Mucosa of gallbladder (tissue), 1 donor: ENCODE measurements at regions not wholly inside any gene's neighbourhood (a gene's known extent, or its start where the extent isn't known, plus 50 kb on each side); places are given as distances from the start of the nearest gene placed in this dataset.
"Not testable (repeated sequence)": the region's sequence is repeated elsewhere in the genome, so short reads cannot be mapped to it uniquely, and the experiment has no call there.

ENCODE experiments used
- DNase-seq: peaks from one replicate; pipeline ENCODE4 v3.0.0-alpha.2; 2020; ENCODE audit warnings: low spot score
- donor health status: DM: no; HTN: no; CAD: no.

DNA sequence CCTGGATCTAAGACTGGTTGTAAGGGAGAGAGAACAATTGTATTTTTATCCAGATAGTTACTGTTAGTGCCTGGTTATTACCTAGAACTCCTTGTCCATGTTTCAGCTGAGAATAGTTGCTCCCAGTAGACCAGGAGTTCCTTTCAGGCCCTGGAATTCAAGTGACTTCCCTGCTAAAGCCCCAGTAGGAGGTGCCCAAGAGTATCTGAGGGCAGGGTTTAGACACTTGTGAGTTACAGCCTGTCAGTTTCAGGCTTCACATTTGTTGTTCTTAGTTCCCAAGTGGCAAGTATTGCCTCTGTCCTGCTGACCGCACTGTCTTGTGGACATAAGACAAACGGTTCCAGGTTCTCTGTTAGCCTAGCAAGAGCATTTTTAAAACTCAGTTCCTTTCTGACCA is 743.9 kb upstream of the SEMA6A start:
- DNase-seq: no peak

DNA sequence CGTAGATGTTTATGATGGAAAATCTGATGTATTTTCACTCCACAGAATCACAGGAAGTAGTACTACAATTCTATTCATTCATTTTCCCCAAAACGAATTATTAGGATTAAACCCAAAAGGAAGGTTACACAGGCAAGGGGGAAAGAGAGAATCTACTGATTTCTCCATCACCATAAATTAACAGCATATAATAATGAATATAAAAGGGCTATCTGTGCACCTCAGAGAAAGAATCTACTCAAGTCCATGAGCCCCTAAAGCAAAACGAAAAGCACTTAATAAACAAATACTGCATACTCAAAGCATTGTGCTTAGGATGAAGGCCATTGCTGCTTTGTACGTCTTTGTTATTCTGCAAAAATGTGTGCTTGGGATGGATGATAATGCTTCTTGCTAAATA is 740.5 kb upstream of the SEMA6A start:
- no peak for DNase-seq

DNA sequence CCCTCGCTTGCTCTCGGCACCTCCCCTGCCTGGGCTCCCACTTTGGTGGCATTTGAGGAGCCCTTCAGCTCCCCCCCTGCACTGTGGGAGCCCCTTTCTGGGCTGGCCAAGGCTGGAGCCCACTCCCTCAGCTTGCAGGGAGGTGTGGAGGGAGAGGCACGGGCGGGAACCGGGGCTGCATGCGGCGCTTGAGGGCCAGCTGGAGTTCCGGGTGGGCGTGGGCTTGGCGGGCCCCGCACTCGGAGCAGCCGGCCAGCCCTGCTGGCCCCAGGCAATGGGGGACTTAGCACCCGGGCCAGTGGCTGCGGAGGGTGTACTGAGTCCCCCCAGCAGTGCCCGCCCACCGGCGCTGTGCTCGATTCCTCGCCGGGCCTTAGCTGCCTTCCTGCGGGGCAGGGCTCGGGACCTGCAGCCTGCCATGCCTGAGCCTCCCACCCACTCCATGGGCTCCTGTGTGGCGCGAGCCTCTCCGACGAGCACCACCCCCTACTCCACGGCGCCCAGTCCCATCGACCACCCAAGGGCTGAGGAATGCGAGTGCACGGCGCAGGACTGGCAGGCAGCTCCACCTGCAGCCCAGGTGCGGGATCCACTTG is 730.0 kb upstream of the SEMA6A start:
- not testable (repeated sequence) for DNase-seq

DNA sequence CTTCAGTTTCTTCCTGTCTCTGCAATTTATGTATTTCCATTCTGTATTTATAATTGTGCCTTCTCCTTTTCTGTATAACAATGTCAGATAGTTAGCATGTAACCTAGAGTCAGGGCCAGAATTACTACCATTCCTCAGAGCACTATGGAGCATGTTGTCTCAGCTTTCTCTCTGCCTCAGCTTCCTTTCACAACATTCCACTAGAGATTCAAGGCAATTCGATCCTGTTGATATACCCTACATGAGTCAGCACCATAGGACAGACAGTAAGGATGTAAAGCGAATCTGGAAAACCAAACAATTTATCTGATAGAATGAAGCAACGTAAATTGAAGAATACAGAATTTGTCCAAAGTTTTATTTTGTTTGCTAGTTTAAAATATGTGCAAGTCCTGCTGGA is 728.3 kb upstream of the SEMA6A start:
- DNase-seq: no peak

DNA sequence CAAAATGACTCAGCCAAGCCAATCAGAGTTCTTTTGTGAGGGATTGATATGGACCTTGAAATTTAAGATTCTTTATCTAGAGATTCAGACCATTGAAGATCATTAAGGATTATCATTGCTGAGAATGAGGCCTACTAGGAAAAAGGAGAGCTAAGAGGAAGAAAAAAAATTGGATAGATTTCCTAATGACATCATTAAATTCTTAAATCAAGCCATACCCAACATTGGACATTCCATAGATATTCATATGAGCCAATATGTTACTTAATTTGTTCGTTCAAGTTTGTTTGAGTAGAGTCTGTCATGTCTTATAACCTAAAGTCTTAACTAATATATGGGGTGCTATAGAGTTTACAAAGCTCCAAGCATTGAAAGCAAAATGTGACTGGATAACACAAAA is 727.9 kb upstream of the SEMA6A start:
- DNase-seq: no peak

DNA sequence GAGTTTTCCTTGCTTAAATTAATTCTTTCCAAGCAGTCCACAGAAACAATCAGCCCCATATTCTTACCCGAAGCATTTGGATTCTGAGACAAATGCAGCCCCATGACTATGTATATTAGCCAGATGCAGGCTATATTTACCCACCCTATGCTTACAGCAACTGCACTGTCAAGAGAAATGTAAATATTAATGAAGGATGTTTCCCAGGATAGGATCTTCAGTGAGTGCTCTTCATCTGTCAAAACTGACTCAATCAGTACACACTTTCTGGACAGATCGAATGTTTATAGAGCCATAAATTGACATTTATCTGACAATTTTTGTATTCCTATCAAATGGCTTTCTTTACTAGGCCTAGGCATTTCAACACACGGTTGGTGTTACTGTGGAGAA is 725.3 kb upstream of the SEMA6A start:
- no peak for DNase-seq

DNA sequence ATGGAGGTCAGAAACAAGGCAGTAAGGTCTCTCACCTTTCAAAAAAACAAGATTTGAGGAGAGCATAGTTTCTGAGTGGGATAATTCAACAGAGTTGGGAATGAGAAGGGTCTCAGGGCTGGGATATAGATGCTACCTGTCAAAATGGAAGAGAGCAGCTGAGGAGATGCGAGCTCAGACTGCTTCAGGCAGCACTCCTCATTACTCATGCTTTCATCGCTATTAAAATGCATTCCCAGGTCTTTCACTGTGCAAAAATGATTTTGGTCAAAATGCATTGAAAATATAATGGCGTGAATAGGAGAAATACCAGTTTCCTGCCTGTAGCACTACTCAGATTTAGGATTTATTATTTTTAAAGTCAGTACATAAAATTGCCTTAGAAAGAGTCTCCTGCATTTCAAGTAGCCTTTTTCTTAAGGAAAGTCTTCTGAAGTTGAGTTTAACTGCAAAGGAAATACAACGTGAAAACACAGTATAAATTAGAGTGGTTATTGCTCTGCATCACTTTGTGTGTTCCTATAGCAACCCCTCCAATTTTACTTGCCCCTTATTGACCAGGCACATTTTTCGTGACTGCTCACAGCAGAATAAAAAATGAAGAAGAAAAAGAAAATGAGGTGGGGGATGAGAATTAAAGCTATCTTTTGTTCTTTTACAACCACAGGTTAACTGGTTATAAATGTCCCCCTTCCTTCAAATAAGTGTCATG is 724.8 kb upstream of the SEMA6A start:
- no peak for DNase-seq

DNA sequence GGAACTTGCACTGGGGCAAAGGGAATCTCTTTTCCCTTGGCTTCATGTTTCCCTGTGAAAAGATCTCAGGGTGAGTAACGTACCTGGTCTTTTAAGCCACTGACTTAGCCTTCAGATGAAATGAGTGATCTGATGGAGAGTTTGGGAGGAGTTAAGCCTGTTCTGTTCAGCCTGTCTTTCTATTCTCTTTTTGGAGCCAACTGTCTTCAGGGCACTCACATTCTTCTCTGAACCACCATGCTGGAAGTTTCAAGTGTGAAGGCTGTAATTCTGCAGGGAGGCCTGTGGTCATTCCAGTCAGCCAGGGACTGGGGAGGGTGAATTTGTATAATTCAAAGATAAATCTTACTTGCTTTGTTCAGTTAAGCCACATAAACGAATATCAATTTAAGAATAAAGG is 722.2 kb upstream of the SEMA6A start:
- DNase-seq: no peak

DNA sequence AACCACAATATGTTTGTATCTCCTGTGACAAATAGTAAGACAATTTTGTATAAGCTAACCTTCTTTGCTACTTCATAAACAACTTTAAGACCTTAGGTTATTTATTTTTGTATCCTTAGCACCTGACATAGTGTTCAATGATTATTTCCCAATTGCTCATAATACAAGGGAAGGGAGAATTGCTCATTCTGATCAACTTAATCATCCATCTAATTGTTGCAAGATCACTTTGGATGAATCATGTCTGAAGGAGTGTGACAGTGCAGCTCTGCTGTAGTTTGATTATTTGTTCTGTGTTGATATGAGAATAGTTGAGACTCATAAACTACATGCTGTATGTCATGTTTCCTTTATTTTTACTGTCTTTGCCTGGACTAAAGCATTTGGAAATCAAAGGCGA is 721.3 kb upstream of the SEMA6A start:
- DNase-seq: no peak

DNA sequence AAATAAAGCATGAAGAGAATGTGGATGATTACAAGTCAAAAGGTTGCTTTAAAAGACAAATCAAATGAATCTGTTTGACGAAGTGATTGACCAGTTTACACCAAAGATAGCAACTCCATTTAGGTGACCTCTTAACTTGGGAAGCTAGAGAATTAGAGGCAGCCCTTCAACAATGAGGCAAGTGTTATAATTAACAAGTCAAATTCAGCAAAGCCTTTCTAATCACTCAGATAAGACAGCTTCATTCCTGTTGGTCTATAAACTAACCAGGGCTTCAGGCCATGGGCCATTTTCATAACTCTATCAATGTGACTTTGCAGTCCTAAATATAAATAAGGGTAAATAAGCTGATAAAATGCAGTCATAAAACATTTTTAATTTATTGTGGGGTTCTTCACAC is 712.2 kb upstream of the SEMA6A start:
- DNase-seq: no peak

DNA sequence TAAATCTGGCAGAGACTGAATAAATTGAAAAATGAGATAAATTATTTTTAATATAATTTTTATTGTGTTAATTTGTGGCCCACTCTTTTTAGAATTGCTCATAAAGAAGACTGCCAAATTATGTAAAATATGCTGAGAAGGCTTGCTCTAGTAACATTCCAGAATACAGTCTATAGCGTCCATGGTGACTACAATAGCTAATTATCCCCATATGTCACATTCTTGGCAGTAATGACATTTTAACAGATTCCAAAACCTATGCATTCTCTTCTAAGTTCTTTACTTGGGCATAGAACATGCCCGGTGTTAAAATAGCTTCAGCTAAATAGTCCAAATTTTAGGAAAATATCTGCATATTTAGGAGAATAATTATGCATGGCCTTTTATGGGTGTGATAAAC is 697.0 kb upstream of the SEMA6A start:
- no peak for DNase-seq

DNA sequence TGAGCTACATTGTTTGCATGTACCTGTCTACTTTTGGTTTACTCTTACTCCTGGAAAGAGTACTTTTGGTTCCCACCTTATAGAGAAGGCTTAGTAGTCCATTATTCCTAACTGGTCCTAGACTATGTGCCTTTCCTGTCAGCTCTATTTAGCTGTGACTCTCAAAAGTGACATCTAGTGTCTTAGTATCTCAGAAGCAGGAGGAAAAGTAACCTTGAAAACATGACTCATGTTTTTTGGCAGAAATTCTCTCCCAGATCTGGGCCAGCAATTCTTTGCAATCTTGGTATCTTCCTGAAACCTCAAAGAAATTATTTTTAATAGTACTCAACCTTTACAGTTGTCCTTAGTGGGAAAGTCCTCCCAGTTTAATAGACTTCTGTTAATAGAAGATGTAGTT is 691.7 kb upstream of the SEMA6A start:
- DNase-seq: peak; percentile 14

DNA sequence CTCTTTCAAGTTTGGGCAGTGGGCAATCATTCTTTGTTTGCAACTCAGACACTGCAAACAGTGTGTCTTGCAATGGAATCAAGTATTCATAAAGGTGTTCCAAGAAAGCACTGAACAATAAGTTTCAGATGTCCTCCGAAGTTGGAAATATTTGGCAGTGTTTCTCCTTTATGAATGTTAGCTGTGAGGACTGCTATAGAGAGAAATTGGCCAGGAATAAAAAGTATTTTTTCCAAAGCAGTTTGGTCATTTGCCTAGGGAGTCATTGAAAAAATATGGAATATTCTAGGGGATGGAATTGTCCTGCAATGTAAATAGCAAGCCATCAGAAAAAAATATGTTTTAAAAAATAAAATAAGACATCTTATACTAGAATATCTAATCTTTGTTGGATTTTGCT is 688.6 kb upstream of the SEMA6A start:
- no peak for DNase-seq

DNA sequence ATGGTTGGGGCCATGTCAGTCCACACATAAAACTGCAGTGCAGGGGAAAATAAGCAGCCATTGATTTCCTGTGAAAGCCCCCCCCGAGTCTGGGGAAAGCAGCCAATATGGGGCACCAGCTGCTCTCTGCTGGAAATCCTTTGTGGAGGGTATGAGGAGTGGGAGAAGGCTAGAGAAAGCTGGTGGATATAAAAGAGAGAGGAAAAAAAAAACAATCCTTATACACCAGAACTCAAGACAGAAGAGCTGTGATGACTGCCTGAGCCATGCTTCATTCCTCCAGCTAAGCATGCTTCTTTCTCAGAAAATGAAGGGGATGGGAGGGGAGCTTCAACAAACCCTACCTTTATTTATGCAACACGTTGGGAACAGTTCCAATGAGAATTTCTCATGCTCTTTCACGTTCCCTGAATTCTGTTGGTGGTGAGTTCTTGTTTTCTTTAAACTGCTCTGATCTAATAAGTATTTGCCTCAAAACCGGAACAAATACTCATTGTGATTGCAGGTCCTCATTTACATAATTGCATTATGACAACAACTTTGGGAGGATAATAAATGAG is 688.0 kb upstream of the SEMA6A start:
- DNase-seq: no peak

DNA sequence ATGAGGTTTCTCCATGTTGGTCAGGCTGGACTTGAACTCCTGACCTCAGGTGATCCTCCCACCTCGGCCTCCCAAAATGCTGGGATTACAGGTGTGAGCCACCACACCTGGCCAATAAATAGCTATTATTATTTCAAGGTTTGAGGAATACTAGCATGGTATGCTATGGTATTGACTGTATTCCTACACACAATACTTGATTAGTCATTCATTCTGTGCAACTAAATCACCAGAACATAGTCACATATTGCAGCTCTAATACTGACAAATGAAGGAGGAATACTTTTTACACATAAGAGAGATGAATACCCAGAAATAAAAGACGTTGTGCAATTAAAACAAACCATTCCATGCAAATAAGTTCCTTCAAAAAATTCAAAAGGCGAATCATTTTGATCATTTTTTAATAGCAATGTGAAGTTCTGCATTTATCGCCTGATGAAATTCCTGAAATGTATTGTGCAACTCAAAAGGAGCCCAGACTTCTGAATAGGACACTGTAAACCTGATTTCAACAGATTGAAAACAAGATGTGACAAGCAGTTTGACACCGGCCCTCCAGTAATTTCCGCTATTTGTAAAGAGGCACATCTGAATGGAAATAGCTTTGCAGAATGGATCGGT is 687.4 kb upstream of the SEMA6A start:
- DNase-seq: no peak

DNA sequence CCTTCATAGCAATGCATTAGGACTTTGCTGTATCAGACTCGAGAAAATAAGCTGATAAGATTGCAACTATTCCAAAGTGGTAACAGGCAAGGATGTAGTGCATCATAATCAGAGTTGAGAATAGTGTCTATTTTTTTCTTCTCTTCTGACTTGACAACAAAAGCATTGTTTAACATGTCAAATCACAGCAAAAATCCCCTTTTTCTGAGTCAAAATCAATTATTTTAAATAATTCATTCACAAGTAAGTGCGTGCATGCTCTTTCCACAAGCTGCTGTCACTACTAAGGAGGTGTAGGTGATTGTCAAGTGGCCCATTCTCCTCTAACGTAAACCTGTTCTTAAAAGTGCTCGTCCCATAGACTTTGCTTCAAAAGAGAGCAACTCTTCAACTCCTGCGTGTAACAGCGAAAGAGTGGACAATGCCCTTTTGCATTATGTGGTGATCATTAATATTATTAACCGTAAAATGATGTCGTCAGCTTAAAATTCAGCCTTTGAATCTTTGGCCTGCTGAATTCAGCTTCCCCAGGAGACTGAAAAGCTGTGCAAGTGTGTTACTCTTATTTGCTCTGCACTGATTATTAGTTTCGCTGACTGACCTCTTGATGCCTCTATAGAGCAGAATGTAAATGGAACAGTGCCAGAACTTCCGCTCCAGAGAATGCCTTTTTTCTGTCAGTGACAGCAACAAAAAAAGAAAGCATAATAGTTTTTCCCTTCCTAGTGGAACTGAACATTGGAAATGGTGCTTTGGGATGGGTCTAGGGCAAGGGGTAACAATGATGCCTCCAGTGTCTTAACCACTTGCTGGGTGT is 680.8 kb upstream of the SEMA6A start:
- DNase-seq: no peak

DNA sequence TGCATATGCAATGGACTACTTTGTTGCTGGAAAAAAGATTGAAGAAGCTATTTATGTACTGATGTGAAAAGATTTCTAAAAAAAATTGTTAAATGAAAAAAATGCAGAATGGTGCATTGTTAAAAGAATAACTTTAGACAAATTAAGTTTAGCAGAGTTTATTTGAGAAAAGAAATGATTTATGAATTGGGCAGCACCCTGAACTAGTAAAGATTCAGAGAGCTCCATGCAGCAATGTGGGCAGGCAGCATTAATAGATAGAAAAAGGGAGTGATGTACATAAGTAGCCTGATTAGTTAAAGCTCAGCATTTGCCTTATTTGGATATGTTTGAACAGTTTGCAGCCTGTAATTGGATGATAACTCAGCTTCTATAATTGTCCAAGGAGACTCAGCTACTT is 677.9 kb upstream of the SEMA6A start:
- no peak for DNase-seq

DNA sequence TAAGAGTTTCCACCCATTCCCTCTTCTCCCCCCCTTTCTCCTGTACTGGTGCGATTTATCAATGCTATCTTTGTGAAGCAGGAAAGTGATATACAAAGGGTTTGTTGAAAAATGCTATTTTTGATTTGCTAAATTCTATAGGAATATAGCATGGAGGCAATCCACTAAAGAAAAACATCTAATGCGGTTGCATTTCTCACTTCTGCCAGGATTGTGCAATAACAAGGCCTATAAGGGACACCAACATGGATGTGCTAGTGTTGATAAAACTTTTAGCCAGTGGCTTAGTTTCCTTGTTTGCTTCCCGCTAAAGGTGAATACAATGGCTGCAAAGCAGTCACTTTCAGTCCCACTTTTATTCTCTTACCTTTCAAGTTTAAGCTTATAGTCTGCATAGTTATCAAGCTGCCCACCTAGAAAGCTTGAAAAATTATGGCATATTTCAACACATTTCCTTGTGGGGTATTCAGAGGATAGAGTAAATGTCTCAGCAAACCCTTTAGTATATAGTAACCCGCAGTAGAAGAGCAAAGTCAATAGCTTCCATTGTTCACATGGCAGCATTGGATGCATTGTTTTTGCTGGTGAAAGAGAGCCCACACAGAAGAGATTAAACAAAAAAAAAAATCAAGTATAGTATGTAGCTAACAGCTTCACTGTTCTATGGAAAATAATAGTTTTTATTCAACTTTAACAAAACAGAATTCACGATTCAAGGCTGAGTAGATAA is 674.6 kb upstream of the SEMA6A start:
- no peak for DNase-seq

DNA sequence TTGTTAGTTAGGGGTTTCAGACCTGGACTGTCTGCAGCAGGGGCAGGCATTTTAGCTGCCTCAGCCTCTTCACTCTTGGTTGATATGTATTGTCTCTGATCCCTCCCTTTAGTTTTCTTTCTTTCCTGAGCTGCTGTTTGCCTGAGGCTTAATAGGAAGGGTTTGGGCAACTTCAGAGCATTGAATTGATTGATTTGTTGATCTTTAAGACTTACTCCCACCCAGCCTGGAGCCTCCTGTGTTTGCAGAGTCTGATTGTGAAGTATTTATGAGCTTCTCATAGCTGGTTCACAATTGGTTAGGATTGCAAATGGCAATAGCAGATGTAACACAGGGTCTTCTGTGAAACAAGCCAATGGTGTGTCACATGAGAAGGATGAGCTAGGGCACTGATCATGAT is 671.8 kb upstream of the SEMA6A start:
- DNase-seq: no peak

DNA sequence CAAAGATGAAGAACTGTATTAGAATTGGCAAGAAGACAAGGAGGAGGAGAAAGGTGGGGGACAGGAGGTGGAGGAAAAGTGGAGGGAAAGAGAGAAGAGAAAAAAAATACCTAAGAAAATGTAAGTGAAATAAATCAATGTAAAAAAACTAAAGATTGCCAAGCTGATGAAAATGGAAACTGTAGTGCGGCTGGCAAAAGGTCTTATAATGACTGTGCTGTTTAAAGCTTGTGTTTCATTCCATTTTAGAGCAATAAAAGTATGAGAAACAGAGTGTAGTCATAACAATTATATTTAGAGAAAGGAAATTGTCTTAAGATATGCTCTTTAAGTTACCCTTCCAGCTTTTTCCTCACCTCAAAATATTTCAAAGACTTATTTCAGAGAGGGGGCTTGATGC is 670.5 kb upstream of the SEMA6A start:
- DNase-seq: no peak

DNA sequence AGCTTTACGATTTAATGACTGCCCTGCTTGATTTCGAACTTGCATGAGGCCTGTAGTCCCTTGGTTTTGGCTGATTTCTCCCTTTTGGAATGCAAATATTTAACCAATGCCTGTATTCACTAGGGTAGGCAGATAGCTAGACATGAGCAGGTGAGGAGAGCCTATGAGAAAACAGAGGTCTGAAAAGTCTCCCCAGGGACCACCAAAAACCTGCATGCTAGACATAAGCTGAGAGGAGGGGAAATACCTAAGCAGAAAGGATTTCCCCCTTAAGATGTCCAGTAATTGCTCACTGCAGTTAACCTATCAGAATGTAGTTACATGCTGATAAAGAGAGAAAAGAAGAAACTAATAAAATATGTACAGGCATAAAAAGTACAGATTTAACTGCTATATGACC is 667.4 kb upstream of the SEMA6A start:
- no peak for DNase-seq

DNA sequence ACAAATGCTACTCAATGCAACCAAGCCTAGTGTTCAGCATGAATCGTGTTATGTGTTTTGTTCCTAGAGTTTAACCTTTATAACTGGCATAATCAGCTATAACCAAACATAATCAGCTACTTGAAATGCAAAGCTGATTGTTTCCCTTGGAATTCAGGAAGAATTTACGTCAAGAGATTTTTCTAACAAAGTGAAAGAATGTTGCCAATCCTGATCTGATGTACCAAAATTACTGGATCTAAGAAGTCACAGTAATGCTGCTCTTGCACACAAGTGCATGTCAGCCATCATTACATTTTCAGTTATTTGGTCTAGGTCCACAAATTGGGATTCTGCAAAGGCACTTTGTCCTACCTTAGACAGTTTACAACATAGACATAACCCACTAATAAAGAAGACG is 662.3 kb upstream of the SEMA6A start:
- no peak for DNase-seq
